ENCODE measurements at regions not wholly inside any gene's neighbourhood (a gene's known extent, or its start where the extent isn't known, plus 50 kb on each side); places are given as distances from the start of the nearest gene placed in this dataset.

DNA sequence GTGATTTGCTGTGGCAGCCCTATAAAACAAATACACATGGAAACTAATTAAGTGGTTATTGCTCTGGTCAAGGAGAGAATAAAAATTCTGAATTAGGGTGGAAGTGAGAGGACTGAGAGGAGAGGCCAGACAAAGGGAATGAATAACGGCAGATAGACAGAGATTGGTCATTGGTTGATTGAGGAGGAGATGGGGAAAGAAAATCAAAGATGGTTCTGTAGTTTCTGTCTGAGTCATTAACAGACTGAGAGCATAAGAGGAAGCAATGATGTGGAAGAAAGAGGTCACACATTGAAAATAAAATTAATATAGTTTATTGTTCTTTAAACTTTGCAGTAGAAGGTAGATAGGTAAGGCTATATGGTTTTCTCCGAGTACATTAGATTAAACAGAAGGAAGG, 469.8 kb downstream of the ACTL7B start (continued):
- no peak for TF ChIP-seq ZNF462 (CRISPR knock-in tag; IDR thresholded peaks at IDR 0.05)
- TF ChIP-seq JUNB (IDR thresholded peaks at IDR 0.05; ENCODE audit: unreplicated experiment) = no peak
- no peak for TF ChIP-seq CREB1 (CRISPR knock-in tag; IDR thresholded peaks at IDR 0.05; ENCODE audit: low read depth)
- TF ChIP-seq, protein P1, sequence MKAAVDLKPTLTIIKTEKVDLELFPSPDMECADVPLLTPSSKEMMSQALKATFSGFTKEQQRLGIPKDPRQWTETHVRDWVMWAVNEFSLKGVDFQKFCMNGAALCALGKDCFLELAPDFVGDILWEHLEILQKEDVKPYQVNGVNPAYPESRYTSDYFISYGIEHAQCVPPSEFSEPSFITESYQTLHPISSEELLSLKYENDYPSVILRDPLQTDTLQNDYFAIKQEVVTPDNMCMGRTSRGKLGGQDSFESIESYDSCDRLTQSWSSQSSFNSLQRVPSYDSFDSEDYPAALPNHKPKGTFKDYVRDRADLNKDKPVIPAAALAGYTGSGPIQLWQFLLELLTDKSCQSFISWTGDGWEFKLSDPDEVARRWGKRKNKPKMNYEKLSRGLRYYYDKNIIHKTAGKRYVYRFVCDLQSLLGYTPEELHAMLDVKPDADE (IDR thresholded peaks at IDR 0.05) = no peak
- no peak for TF ChIP-seq EZH2 (IDR thresholded peaks at IDR 0.05; ENCODE audit: low read depth, unreplicated experiment)
- no peak for TF ChIP-seq ZNF331 (CRISPR knock-in tag; IDR thresholded peaks at IDR 0.05; ENCODE audit: low read depth)
- TF ChIP-seq STAT1 (IDR thresholded peaks at IDR 0.05; ENCODE audit: unreplicated experiment) = no peak

DNA sequence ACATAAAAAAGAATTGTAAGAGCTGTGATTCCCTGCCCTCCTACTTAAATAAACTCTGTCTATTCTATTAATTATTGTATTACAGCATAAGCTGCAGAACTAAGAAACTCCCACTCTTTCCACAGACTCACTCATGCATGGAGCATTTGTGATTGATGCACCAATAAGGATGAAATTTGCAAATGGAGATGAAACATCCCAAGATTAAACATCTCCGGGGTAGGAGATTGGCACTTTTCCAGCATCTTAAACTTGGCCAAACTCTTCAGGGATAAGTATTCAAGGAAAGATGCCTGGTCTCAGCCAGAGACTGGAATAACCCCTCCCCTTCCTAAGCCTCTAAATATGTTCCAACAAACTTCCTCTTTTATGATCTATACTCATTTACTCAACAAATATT, 472.0 kb downstream of the ACTL7B start:
- no peak for TF ChIP-seq ZNF331 (CRISPR knock-in tag; IDR thresholded peaks at IDR 0.05; ENCODE audit: low read depth)
- 0 out of 2 replicates have a peak, but pooled peaks cover 5% of the 10 kb centered on the region for H3K9me2 ChIP-seq (ENCODE audit: insufficient read depth)
- Mint-ChIP-seq H3K4me3 (no peak overlapping the region), H3K4me1 (no peaks in the 10 kb centered on the region), H3K27ac (no peak overlapping the region), H3K9me3 (no peaks in the 10 kb centered on the region), H3K27me3 (ENCODE audit: insufficient read depth, low read depth, poor library complexity) (no peaks in the 10 kb centered on the region), H3K36me3 (ENCODE audit: low read depth) (no peaks in the 10 kb centered on the region)
- DNase-seq (ENCODE audit: low spot score) = no peak
- peak overlapping the region; percentile 21; the same call in 1 of the 2 replicates for H2AFZ ChIP-seq
- no peaks in the 10 kb centered on the region for H3K27me3 ChIP-seq (ENCODE audit: insufficient read depth)
- no peak overlapping the region for H3K27ac ChIP-seq (ENCODE audit: low read depth)
- no peaks in the 10 kb centered on the region for H3K79me2 ChIP-seq (replicated peaks; ENCODE audit: insufficient read depth)
- H3K4me2 ChIP-seq = no peak overlapping the region
- no peak overlapping the region for H3K4me3 ChIP-seq
- ATAC-seq = no peak
- no peaks in the 10 kb centered on the region; the same call in 1 of the 2 replicates for H3K36me3 ChIP-seq (ENCODE audit: insufficient read depth)
- H3K4me1 ChIP-seq (ENCODE audit: insufficient read depth) = no peaks in the 10 kb centered on the region
- H3F3A ChIP-seq (replicated peaks; ENCODE audit: low read depth) = no peaks in the 10 kb centered on the region
- no peaks in the 10 kb centered on the region for H4K20me1 ChIP-seq (replicated peaks; ENCODE audit: insufficient read depth)

Measured in GM23338 (cell line).